Neural progenitor cell (in vitro differentiated cells): ENCODE measurements at regions not wholly inside any gene's neighbourhood (a gene's known extent, or its start where the extent isn't known, plus 50 kb on each side); places are given as distances from the start of the nearest gene placed in this dataset.

ENCODE experiments used
- DNase-seq: peaks from one replicate; pipeline ENCODE4 v3.0.0-alpha.2; 2016; ENCODE audit warnings: low spot score
- H2AFZ ChIP-seq: fragments of 200-600 bp; sonication (generic); replicated peaks from 2 replicates; pipeline ENCODE4 v1.6.1; 2016; ENCODE audit warnings: antibody characterized with exemption
- H3F3A ChIP-seq: fragments of 200-600 bp; sonication (generic); 2 replicates; pipeline ENCODE4 v1.6.1; 2016; ENCODE audit warnings: antibody characterized with exemption, low read depth
- H3K27ac ChIP-seq: fragments of 200-600 bp; sonication (generic); 2 replicates; pipeline ENCODE4 v1.5.1; 2016; ENCODE audit warnings: mild to moderate bottlenecking
- H3K27me3 ChIP-seq: fragments of 200-600 bp; sonication (generic); 2 replicates; pipeline ENCODE4 v1.6.1; 2016; ENCODE audit warnings: mild to moderate bottlenecking, moderate library complexity
- H3K36me3 ChIP-seq: fragments of 200-600 bp; sonication (generic); 2 replicates; pipeline ENCODE4 v1.5.1; 2016
- H3K4me1 ChIP-seq: fragments of 200-600 bp; sonication (generic); 2 replicates; pipeline ENCODE4 v1.6.1; 2016; ENCODE audit warnings: mixed run types
- H3K4me2 ChIP-seq: fragments of 200-600 bp; sonication (generic); 2 replicates; pipeline ENCODE4 v1.6.1; 2016
- H3K4me3 ChIP-seq: fragments of 200-600 bp; sonication (generic); 2 replicates; pipeline ENCODE4 v1.5.1; 2016
- H3K79me2 ChIP-seq: fragments of 200-600 bp; sonication (generic); 2 replicates; pipeline ENCODE4 v1.6.1; 2016; ENCODE audit warnings: low read depth
- H3K9ac ChIP-seq: fragments of 200-600 bp; sonication (generic); 2 replicates; pipeline ENCODE4 v1.6.1; 2016
- H3K9me3 ChIP-seq: fragments of 200-600 bp; sonication (generic); 2 replicates; pipeline ENCODE4 v1.5.1; 2016; ENCODE audit warnings: low read depth
- H4K20me1 ChIP-seq: fragments of 200-600 bp; sonication (generic); 2 replicates; pipeline ENCODE4 v1.6.1; 2016; ENCODE audit warnings: low read depth
- H3K27ac Mint-ChIP-seq: 3 replicates; pipeline ENCODE4 v1.8.0; 2021; ENCODE audit warnings: mixed read lengths
- H3K27me3 Mint-ChIP-seq: 2 replicates; pipeline ENCODE4 v1.8.0; 2022; ENCODE audit warnings: low read depth, mild to moderate bottlenecking, inconsistent platforms, moderate library complexity, mixed read lengths; ENCODE audit not compliant: insufficient read depth
- H3K36me3 Mint-ChIP-seq: 3 replicates; pipeline ENCODE4 v1.8.0; 2021; ENCODE audit warnings: mixed read lengths
- H3K4me1 Mint-ChIP-seq: 3 replicates; pipeline ENCODE4 v1.8.0; 2021; ENCODE audit warnings: mixed read lengths
- H3K4me3 Mint-ChIP-seq: 3 replicates; pipeline ENCODE4 v1.8.0; 2021; ENCODE audit warnings: mild to moderate bottlenecking, moderate library complexity, mixed read lengths
- H3K9me3 Mint-ChIP-seq: 3 replicates; pipeline ENCODE4 v1.8.0; 2020; ENCODE audit warnings: mixed read lengths
- EZH2 ChIP-seq: fragments of 200-600 bp; sonication (generic); IDR thresholded peaks from 2 replicates; pipeline ENCODE4 v1.6.1; 2017; ENCODE audit warnings: antibody characterized with exemption, mild to moderate bottlenecking, moderate library complexity
- EZH2phosphoT487 ChIP-seq: fragments of 200-600 bp; sonication (generic); IDR thresholded peaks from 2 replicates; pipeline ENCODE4 v1.6.1; 2017; ENCODE audit warnings: antibody characterized with exemption
- TF ChIP-seq, protein P1 (sequence below): fragments of 200-600 bp; sonication (generic); IDR thresholded peaks from 2 replicates; pipeline ENCODE4 v1.5.1; 2017; ENCODE audit warnings: antibody characterized with exemption, mild to moderate bottlenecking

DNA sequence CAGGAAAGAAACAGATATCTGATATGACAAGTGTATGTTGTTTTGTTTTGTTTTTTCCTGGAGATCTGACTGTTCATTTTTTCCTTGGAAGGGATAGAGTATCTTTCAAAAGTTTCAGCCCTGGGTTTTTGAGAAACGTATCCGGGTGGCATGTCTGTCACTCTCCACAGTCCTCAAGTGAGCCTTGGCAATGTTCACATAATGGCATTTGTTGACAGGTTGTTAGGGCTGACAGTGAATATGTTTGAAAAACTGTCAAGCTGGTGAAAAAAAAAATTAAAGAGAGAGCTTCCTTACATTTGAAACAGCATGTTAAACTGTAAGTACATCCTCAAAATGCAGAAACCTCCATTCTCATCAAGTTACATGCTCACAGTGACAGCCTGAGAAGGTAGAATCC lies 113.0 kb upstream of the DYNLRB2 start:
- Histone ChIP-seq H3K79me2 (no peaks in the 10 kb centered on the region), H3F3A (no peaks in the 10 kb centered on the region), H3K9me3 (no peaks in the 10 kb centered on the region), H3K36me3 (no peaks in the 10 kb centered on the region), H3K4me1 (no peaks in the 10 kb centered on the region), H3K27me3 (no peaks in the 10 kb centered on the region), H3K27ac (no peak overlapping the region), H2AFZ (no peak overlapping the region), H3K4me2 (no peak overlapping the region), H4K20me1 (no peaks in the 10 kb centered on the region), H3K4me3 (no peak overlapping the region), H3K9ac (no peak overlapping the region)
- Mint-ChIP-seq H3K27ac (no peak overlapping the region), H3K36me3 (no peaks in the 10 kb centered on the region), H3K4me3 (no peak overlapping the region), H3K9me3 (no peaks in the 10 kb centered on the region), H3K4me1 (no peaks in the 10 kb centered on the region), H3K27me3 (no peaks in the 10 kb centered on the region)
- TF ChIP-seq EZH2phosphoT487: no peak
- TF ChIP-seq, protein P1, sequence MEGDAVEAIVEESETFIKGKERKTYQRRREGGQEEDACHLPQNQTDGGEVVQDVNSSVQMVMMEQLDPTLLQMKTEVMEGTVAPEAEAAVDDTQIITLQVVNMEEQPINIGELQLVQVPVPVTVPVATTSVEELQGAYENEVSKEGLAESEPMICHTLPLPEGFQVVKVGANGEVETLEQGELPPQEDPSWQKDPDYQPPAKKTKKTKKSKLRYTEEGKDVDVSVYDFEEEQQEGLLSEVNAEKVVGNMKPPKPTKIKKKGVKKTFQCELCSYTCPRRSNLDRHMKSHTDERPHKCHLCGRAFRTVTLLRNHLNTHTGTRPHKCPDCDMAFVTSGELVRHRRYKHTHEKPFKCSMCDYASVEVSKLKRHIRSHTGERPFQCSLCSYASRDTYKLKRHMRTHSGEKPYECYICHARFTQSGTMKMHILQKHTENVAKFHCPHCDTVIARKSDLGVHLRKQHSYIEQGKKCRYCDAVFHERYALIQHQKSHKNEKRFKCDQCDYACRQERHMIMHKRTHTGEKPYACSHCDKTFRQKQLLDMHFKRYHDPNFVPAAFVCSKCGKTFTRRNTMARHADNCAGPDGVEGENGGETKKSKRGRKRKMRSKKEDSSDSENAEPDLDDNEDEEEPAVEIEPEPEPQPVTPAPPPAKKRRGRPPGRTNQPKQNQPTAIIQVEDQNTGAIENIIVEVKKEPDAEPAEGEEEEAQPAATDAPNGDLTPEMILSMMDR: no peak
- no peak for TF ChIP-seq EZH2
- DNase-seq: no peak

DNA sequence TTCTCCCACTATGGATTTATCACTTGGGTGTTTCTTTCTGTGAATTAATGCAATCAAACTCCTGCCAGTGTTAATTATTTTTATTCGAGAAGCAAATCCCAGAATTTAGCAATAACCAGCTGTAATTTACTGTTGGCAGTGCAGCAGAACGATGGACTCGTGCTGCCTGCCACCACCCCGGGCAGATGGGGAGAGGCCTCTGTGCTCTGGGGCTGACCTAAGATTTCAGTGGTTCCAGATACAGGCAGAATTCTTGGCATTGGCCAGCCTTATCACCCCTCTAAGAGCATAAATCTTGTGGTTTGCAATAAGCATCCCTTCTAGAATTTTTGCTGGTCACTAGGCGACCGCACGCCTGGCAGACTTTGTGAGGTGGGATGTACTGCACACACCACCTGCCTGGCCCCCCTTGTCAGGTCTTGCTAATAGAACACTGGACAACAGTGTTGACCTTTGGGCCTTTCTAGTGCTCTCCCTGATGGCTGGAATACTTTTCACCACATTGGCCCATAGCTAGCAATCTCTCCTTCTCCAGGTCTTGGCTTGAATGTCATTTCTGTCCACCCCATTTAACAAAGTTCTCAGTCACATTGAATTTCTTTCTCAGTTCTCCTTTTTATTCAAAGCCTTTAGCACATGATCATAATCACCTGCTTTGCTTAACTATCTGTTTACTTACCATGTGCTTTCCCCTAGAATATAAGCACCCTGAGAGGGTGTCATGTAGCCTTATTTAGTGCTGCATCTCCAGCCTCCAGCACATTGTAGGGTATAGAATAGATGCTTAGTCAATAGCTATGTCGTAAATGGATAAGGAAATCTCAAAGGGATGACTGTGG lies 122.1 kb upstream of the DYNLRB2 start:
- Histone ChIP-seq H3K9me3 (no peaks in the 10 kb centered on the region), H3K4me3 (no peak overlapping the region), H3K4me2 (no peak overlapping the region), H3F3A (no peaks in the 10 kb centered on the region), H3K27me3 (no peaks in the 10 kb centered on the region), H4K20me1 (no peaks in the 10 kb centered on the region), H3K79me2 (no peaks in the 10 kb centered on the region), H2AFZ (no peak overlapping the region), H3K27ac (no peak overlapping the region), H3K9ac (no peak overlapping the region), H3K4me1 (no peaks in the 10 kb centered on the region), H3K36me3 (no peaks in the 10 kb centered on the region)
- H3K27ac Mint-ChIP-seq: no peak overlapping the region
- H3K36me3 Mint-ChIP-seq: no peaks in the 10 kb centered on the region
- no peak for DNase-seq
- peaks cover 2% of the 10 kb centered on the region for H3K27me3 Mint-ChIP-seq
- no peaks in the 10 kb centered on the region for H3K9me3 Mint-ChIP-seq
- H3K4me3 Mint-ChIP-seq: no peak overlapping the region
- H3K4me1 Mint-ChIP-seq: no peaks in the 10 kb centered on the region
- TF ChIP-seq, protein P1: no peak
- TF ChIP-seq EZH2 (no peak), EZH2phosphoT487 (no peak)

DNA sequence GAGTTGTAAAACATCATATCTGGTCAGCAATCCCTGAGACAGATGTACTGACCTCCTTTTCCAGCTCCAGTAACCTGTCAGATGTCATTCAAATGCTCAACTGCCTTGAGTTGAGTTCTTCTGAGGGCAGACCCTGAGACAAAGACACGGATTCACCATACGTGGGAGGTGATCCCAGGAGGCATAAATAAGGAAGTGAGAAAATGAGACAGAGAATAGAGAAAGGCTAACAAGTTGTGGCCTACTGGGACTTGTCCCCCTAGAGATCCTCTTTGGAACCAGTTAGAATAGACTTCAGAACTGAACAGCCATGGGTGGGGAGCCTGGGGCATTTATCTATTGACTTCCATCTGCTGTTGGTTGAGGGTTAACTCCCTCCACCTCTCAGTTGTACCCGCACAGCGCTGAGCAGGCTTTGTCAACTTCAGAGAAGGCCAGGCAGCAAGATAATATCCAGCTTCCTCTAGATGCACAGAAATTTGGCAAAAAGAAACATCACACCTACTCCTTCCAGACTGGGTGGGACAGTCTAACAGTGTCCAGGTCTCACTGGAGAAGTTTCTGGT lies 123.0 kb upstream of the DYNLRB2 start:
- no peak overlapping the region for H3K27ac Mint-ChIP-seq
- no peak overlapping the region for H3K27ac ChIP-seq
- H3K79me2 ChIP-seq: no peaks in the 10 kb centered on the region
- H3K4me3 ChIP-seq: no peak overlapping the region
- no peaks in the 10 kb centered on the region for H3K4me1 ChIP-seq
- no peaks in the 10 kb centered on the region for H3K4me1 Mint-ChIP-seq
- peaks cover 2% of the 10 kb centered on the region for H3K27me3 Mint-ChIP-seq
- H2AFZ ChIP-seq: no peak overlapping the region
- no peaks in the 10 kb centered on the region for H3K27me3 ChIP-seq
- H3K36me3 ChIP-seq: no peaks in the 10 kb centered on the region
- H4K20me1 ChIP-seq: no peaks in the 10 kb centered on the region
- no peak overlapping the region for H3K9ac ChIP-seq
- H3K4me2 ChIP-seq: no peak overlapping the region
- no peak for TF ChIP-seq EZH2
- TF ChIP-seq, protein P1: no peak
- H3K9me3 ChIP-seq: no peaks in the 10 kb centered on the region
- H3F3A ChIP-seq: no peaks in the 10 kb centered on the region
- no peaks in the 10 kb centered on the region for H3K9me3 Mint-ChIP-seq
- H3K36me3 Mint-ChIP-seq: no peaks in the 10 kb centered on the region
- DNase-seq: no peak
- no peak overlapping the region for H3K4me3 Mint-ChIP-seq
